HG02852 (cell line): ENCODE measurements at regions not wholly inside any gene's neighbourhood (a gene's known extent, or its start where the extent isn't known, plus 50 kb on each side); places are given as distances from the start of the nearest gene placed in this dataset.
A peak's percentile ranks its signal among the peaks of the same experiment; 100 is the strongest.
"Not testable (repeated sequence)": the region's sequence is repeated elsewhere in the genome, so short reads cannot be mapped to it uniquely, and the experiment has no call there.

Experiments used
- ATAC-seq: cut with Tn5 transposase; IDR thresholded peaks from one replicate; pipeline ENCODE4 v1.9.1; 2021; ENCODE audit warnings: mild to moderate bottlenecking, moderate library complexity; ENCODE audit not compliant: unreplicated experiment

DNA sequence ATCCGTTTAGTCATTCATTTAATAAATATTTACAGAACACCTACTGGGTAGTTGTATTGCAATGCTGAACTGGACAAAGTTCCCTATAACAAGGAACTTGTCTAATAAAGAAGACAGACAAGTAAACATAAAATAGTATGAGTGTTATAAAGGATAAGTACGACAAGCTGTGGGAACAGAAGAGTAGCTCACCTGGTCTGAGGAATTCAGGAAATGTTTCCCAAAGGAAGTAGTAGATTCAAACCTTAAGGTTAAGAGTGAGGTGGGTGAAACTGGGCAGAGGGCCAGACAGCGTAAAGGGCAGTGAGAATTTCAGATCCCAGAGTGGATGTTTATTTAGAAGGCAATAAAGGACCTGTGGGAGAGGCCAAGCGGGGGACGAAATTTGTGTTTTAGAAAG lies 72.3 kb upstream of the CD2AP start:
- no peak for ATAC-seq

DNA sequence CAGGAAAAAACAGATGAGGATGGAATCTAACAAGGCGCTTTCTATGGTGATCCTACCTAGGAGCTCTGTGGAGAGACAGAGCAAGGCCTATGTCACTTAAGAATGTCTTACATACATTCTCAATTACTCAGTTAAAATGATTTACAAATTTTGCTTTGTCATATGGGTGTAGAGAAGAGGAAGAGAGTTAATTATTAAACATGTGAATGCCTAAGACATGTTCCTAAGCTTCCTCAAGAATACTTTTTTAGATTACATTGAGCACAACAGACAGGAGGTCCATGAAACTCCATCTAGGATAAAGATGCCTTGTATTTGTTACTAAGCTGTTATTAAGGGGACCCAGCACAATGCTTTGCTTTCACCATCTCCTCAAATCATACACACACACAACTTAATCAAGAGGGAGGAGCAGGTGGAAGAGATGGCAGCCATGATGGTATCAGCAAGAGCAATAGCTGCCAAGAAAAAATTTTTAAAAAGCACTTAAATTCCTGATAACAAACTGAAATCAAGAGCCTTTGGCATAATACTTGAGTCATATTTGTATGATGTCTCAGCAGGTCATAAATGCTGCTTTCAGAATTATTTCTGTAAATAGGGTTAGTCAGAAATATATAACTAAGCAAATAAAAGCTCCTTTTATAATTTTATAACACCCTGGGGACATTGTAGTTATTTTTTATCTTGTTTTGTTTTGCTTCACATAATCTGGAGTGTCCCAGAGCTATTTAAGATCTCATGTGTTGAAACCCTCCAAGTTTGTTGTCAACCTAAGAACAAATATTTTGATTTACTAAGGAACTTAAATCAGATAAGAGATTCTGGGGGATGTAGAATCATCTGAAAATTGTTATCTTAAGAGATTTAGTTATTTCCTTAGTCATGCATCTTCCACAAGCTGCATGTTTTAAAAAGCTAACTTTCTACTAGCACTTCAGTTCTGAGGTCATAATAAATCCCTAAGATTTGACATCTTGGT lies 70.0 kb upstream of the CD2AP start:
- ATAC-seq: no peak

DNA sequence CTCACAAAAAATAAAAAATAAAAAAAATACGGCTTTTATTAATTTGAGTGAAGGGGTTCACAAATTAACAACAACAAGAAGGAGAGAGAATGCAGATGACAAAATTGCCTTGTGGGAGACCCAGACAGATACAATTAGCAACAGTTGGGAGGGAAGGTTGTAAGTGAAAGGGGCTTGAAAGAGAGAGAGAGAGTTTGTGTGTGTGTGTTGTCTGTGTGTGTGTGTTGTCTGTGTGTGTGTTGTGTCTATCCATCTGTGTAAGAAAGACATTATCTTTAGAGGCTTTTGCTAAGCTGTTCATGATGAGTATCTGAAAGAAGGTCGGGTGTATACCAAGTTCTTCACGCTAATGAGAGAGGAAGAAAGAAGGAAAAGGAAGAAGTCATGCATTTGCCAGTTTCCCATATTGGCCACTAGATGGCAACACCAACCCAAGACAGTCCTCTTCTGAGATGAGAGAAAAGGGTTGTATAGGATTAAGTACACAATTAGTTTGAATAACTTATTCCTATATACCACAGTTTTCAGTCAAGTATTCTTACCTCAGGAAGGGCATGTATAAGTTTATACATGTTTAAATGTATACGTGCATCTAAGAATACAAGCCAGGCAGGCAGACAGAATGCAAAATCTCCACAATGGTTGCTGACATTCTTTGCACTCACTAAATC lies 63.7 kb upstream of the CD2AP start:
- ATAC-seq: peak; percentile 69

DNA sequence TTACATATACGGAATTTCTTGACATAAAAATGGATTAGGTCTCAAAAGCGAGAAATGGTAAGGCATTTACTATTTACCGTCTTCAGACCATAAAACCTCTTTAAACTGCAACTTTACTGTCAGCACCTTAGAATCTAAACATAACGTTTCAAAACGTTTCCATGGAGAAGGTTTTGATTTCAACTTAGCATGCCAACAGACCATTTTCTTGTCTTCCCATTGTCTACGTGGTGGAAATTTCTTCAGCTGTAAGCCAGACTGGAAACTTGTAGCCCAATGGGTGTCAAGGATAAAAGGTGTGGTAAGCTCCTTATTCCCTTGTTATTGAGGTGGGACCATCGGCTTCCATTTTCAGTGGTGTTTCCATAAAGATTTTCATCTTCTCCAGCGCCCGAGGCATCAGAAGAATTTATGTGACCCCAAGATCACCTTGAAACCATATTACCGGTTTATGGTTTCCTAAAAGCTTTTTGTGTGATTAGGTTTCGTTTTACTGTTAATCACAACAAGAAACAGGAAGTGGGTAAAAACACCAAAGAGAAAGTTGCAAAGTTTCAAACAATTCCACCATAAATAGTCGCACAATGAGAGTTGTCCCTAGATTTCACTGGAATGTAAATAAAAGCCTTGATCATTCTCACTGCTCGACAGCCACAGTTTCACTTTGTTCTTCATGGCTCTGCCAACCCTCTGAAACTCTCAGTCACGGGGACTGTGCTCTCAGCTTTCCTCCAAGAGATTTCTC lies 63.0 kb upstream of the CD2AP start:
- peak; percentile 73 for ATAC-seq

DNA sequence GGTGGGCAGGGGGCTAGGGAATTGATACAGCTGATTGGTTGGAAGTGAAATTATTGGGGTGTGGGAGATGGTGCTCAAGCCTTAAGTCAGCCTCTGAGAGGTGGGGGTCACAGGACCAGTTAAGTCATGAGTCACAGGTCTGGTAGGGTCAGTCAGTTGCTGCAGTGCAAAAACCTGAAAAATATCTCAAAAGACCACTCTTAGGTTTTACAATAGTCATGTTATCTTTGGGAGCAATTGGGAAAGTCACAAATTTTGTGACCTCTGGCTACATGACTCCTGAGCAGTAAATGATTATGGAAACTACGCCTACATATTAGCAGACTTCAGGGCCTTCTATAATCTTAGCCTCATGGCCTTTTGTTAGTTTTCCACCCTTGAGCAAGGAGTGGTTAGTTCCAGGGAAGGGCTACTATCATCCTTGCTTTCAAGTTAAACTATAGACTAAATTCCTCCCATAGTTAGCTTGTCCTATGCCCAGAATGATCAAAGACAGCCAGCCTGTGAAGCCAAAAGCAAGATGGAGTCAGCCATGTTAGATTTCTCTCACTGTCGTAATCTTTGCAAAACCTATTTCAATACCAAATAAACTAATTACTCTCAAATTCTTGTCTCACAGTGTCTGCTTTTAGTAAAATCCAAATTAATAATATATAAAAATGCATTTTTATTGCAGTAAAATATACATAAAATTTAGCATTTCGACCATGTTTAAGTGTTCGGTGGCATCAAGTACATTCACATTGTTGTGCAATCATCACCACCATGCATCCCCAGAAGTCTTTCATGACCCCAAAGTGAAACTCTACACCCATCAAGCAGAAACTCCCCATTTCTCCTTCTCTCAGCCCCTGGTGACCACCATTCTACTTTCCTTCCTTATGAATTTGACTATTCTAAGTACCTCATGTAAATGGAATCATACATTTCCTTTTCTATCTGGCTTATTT lies 60.9 kb upstream of the CD2AP start:
- ATAC-seq: no peak

DNA sequence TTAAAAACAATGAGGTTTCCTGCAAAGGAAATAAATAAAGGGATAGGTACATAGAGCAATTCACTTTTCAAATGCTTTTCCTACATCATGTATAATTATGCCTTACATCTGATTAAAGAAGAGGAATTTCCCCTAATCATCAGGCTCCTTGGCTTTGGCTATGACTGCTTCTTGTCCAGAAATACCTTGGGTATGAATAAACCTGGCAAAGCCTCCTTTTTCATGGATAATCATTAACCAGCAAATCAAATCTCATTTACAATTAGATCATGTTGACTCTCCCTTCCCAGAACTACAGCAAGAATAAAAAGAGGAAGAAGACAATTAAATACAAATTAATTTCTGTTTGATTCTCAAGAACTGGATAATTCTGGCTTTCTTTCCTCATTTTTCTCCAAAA lies 58.0 kb upstream of the CD2AP start:
- ATAC-seq: no peak

DNA sequence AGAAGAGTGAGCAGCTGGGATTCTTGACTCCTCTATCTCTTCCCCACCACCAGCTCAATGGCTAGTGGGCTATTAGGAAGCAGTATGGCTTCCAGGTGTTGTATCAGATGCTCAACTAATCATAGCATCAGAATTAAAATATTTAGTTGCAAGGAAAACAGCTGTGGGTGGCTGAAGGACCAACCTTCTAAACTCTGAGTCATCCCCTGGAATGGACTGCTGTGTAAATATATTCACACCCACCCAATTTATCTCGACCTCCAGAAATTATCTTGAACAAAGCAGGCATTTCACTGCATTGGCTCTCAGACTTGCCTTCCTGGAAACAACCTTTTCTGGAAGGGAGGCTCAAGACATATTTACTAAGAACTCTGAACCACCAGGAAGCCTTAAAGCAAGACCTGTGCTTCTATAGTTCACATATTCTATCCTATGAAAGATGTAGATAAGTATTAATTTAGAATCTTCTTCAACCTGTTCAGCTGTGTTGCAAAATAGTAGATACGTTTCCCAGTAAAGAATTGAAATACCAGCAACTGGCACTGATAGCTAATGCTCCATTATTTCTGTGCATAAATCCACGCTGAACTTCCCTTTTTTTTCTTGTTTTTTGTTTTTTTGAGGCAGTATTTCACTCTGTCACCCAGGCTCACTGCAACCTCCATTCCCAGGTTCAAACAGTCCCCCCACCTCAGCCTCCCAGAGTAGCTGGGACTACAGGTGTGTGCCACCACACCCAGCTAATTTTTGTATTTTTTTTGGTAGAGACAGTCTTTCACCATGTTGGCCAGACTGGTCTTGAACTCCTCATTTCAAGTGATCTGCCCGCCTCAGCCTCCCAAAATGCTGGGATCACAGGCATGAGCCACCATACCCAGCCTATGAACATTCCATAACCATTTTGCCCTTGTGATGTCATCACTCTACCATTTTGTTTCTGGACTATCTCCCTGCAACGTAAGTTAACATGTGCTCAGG lies 56.9 kb upstream of the CD2AP start:
- ATAC-seq: no peak

DNA sequence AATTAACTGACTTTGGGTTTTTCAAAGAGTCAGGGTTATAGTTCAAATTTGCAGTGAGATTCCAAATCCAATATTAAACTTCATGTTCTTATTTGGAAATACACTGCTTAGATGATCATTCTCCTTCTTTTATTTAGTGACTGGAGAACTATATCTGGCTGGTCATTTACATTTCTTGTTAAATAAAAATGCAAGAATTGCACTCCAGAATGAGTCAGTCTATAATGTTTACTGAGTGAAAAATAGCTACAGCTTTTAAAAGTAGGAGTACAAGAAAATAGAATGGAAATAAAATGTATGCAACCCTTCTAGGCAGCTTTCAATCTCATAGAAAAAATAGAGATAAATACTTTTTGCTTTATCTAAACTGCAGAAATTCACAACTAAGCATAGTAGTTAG lies 54.5 kb upstream of the CD2AP start:
- ATAC-seq: no peak

DNA sequence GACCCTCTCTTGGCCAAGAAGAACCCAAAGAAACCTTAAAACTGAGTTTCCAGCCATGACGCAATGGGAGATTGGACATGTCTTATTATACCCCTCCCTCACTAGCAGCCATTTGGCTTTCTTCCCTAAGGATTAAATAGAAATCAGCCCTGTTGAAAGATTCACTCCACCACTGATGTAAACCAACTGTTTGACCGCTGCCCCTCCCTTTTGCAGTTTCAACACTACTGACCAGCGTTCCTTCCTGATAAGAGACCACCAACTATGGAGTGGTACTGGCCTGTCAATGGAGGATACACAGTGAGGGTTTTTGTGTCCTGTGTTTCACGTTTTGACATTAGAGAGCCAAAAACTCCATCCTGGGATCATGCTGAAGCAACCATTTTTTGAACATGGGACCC lies 53.2 kb upstream of the CD2AP start:
- no peak for ATAC-seq

DNA sequence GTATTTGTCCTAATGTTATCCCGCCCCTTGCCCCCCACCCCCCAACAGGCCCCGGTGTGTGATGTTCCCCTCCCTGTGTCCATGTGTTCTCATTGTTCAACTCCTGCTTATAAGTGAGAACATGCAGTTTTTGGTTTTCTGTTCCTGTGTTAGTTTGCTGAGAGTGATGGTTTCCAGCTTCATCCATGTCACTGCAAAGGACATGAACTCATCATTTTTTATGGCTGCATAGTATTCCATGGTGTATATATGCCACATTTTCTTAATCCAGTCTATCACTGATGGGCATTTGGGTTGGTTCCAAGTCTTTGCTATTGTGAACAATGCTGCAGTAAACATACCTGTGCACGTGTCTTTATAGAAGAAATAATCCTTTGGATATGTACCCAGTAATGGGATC lies 51.9 kb upstream of the CD2AP start:
- not testable (repeated sequence) for ATAC-seq

DNA sequence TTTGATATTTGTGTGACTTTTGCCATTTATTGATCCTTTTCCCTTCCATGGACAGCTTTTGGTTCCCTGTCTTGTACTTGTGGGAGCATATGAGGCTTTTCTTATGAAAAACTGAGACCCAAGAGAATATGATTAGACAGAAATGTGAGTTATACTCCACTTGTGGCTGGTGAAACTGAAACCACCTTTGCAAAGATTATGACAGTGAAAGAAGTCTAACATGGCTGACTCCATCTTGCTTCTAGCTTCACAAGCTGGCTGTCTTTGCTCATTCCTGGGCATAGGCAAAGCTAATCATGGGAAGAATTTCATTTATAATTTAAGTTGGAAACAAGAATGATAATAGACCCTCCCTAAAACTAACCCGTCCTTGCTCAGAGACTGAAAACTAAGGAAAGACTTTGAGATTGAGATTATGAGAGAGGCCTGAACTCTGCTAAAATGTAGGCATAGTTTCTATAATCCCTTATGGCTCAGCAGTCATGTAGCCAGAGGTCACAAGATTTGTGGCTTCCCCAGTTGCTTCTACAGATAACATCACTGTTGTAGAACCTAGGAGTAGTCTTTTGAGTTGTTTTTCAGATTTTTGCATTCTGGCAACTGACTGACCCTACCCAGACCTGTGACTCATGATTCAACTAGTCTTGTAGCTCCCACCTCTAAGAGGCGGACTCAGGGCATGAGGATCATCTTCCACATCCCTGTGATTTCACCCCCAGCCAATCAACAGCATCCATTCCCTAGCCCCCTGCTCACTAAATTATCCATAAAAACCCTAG lies 50.9 kb upstream of the CD2AP start:
- ATAC-seq: no peak

DNA sequence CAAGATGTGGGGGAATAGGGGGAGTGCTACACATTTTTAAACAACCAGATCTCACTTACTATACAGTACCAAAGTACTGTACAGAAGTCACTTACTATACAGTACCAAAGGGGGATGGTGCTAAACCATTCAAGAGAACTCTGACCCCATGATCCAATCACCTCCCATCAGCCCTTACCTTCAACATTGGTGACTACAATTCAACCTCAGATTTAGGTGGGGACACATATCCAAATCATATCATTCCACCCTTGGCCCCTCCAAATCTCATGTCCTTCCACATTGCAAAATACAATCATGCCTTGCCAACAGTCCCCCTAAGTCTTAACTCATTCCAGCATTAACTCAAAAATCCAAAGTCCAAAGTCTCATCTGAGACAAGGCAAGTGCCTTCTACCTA lies 49.9 kb upstream of the CD2AP start:
- ATAC-seq: no peak
